Lower lobe of right lung (tissue), 2 donors: ENCODE measurements at regions not wholly inside any gene's neighbourhood (a gene's known extent, or its start where the extent isn't known, plus 50 kb on each side); places are given as distances from the start of the nearest gene placed in this dataset.

Source experiments
- ATAC-seq, 2 donors: fragments of 200-7000 bp; cut with Tn5 transposase; one replicate each; pipeline ENCODE4 v1.9.1; 2020 to 2022; ENCODE audit warnings: mild to moderate bottlenecking in 2 of 2, moderate library complexity in 2 of 2
- DNase-seq: peaks from one replicate; pipeline ENCODE4 v3.0.0-alpha.2; 2020
- H3K27ac ChIP-seq: fragments of 200-600 bp; one replicate; pipeline ENCODE4 v1.8.0; 2022
- H3K27me3 ChIP-seq: fragments of 200-600 bp; one replicate; pipeline ENCODE4 v1.8.0; 2022; ENCODE audit warnings: low read depth
- H3K36me3 ChIP-seq: fragments of 200-600 bp; one replicate; pipeline ENCODE4 v1.8.0; 2022; ENCODE audit warnings: mild to moderate bottlenecking
- H3K4me1 ChIP-seq: fragments of 200-600 bp; one replicate; pipeline ENCODE4 v1.8.0; 2022
- H3K4me3 ChIP-seq: fragments of 200-600 bp; one replicate; pipeline ENCODE4 v1.8.0; 2022; ENCODE audit warnings: mild to moderate bottlenecking
- H3K9me3 ChIP-seq: fragments of 200-600 bp; one replicate; pipeline ENCODE4 v1.8.0; 2022
- intact Hi-C: fragments of 100-400 bp; cut with DNase I; formaldehyde crosslinking; loops from one replicate; pipeline ENCODE4 v1.11.0; 2022
- TF ChIP-seq, protein P1 (sequence below): fragments of 200-600 bp; IDR thresholded peaks from one replicate; pipeline ENCODE4 v1.8.0; 2022; ENCODE audit warnings: antibody characterized with exemption, mild to moderate bottlenecking
- donor health status: DM: no; HTN: yes; CAD: no; lungs with severe emphysema.

DNA sequence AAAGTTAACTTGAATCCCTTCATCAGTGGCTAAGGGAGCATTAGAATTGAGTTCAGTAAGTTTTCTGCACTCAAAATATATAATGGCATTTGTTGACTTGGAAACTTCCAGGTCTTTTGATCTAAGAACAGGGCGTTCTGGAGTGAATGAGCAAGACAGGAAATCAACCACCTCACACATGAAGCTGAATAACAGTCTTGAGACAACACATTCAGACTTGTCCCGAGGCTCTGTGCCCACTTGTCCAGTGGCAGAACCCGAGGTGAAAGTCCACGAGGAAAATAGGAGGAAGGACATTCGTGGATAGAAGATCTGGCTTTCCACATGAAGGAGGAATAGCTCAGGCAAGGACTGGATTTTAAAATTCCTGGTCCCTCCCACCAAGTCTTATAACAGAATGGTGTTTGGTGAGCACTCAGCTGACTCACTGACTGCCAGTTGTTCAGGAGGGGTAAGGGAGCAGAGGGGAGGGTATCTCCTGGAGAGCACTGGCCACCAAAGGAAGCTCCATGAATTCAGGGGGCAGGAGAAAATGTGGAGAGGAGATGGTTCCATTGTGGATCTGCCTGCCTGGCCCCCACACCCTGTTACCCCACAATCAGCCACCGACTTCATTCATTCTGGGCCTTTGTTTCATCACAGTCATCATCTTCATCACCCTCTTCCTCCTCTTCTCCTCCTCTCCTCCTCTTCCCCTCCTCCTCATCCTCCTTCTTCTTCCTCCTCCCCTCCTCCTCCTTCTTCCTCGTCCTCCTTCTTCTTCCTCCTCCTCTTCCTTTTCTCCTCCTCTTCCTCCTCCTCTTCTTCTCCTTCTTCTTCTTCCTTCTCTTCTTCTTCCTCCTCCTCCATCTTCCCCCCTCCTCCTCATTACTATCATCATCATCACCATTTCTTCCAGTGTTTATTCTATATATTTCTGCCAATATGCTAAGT is 620.1 kb downstream of the MED13L start:
- no peak for ATAC-seq
- peaks cover 15% of the 10 kb centered on the region for H3K4me1 ChIP-seq
- intact Hi-C loops = no loop called here
- H3K36me3 ChIP-seq = no peaks in the 10 kb centered on the region
- DNase-seq = no peak
- no peak overlapping the region for H3K27ac ChIP-seq
- no peak overlapping the region for H3K4me3 ChIP-seq
- H3K9me3 ChIP-seq = no peaks in the 10 kb centered on the region
- peaks cover 5% of the 10 kb centered on the region for H3K27me3 ChIP-seq
- TF ChIP-seq, protein P1, sequence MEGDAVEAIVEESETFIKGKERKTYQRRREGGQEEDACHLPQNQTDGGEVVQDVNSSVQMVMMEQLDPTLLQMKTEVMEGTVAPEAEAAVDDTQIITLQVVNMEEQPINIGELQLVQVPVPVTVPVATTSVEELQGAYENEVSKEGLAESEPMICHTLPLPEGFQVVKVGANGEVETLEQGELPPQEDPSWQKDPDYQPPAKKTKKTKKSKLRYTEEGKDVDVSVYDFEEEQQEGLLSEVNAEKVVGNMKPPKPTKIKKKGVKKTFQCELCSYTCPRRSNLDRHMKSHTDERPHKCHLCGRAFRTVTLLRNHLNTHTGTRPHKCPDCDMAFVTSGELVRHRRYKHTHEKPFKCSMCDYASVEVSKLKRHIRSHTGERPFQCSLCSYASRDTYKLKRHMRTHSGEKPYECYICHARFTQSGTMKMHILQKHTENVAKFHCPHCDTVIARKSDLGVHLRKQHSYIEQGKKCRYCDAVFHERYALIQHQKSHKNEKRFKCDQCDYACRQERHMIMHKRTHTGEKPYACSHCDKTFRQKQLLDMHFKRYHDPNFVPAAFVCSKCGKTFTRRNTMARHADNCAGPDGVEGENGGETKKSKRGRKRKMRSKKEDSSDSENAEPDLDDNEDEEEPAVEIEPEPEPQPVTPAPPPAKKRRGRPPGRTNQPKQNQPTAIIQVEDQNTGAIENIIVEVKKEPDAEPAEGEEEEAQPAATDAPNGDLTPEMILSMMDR = no peak

DNA sequence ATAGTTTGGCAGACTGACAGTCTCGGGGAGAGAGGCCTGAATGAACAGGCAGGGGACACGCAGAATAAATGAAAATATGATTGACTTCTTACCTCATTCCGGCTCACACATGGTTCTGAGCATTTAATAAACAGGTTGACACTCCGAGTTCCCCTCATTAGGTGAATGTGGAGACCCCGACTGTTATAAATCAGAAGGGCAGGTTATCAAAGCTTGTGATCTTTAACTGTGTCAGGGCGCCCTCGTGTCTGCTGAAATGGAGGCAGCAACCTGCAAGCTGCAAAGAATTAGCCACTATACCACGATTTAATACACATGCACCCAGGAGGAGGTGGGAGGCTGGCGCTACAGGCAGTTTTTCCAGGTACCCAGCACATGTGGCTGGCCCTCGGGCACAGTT is 627.5 kb downstream of the MED13L start:
- H3K27ac ChIP-seq = no peak overlapping the region
- no peaks in the 10 kb centered on the region for H3K36me3 ChIP-seq
- no peaks in the 10 kb centered on the region for H3K9me3 ChIP-seq
- TF ChIP-seq, protein P1 = no peak
- no peaks in the 10 kb centered on the region for H3K27me3 ChIP-seq
- no peak for ATAC-seq
- intact Hi-C loops = no loop called here
- no peak for DNase-seq
- no peak overlapping the region for H3K4me3 ChIP-seq
- no peaks in the 10 kb centered on the region for H3K4me1 ChIP-seq

DNA sequence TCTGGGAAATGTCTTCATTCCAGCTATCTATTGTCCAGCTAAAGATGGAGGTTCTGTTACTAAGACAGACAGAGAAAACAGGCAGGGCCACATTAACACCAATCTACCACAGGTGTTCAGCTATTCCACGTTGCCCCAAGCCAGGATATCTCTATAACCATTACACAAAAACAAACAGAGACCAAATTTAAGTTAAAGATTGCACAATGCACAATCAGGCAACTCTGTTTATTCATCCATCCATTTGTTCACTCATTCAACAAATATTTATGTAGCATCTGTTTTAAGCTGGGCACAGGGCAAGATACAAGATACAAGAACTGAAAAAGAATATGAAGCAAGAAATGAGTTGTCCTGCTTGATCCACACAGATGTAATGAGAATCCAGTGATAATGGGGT is 629.0 kb downstream of the MED13L start:
- no peaks in the 10 kb centered on the region for H3K9me3 ChIP-seq
- H3K4me1 ChIP-seq = no peaks in the 10 kb centered on the region
- H3K27ac ChIP-seq = no peak overlapping the region
- intact Hi-C loops = no loop called here
- H3K36me3 ChIP-seq = no peaks in the 10 kb centered on the region
- H3K27me3 ChIP-seq = no peaks in the 10 kb centered on the region
- DNase-seq = no peak
- no peak for ATAC-seq
- TF ChIP-seq, protein P1 = no peak
- no peak overlapping the region for H3K4me3 ChIP-seq

DNA sequence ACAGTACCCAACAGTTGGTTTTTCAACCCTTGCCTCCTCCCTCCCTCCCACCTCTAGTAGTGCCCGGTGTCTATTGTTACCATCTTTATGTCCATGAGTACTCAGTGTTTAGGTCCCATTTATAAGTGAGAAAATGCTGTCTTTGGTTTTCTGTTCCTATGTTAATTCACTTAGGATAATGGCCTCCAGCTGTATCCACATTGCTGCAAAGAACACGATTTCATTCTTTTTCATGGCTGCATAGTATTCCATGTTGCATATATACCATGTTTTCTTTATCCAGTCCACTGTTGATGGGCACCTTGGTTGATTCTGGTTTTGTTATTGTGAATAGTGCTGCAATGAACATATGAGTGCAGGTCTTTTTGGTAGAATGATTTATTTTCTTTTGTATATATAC is 631.3 kb downstream of the MED13L start:
- no peaks in the 10 kb centered on the region for H3K27me3 ChIP-seq

DNA sequence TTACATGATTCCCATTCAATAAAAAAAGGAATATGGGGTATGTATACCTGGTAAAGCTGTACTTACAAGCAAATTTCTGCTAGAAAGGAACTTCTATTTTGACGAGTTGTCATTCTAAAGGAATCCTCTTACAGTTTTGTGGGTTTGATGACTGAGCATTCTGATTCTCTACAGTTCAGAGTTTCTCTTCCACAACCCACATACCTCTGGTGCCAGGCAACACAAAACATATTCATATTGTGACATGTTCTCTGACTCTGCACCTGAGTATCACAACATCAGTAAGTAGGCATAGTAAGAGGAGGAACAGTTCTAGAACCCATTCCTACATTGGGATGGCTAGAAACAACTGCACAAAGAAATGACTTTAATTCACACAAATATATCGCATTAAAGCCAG is 636.6 kb downstream of the MED13L start:
- H3K27ac ChIP-seq = no peak overlapping the region
- DNase-seq (no peak), ATAC-seq (no peak)
- H3K4me1 ChIP-seq = no peaks in the 10 kb centered on the region
- TF ChIP-seq, protein P1 = no peak
- H3K4me3 ChIP-seq = no peak overlapping the region
- H3K36me3 ChIP-seq = no peaks in the 10 kb centered on the region
- H3K27me3 ChIP-seq = no peaks in the 10 kb centered on the region
- no peaks in the 10 kb centered on the region for H3K9me3 ChIP-seq
- intact Hi-C loops = no loop called here

More for the DNA sequence above, 631.3 kb downstream of the MED13L start:
- TF ChIP-seq, protein P1 = no peak
- intact Hi-C loops = no loop called here
- DNase-seq = no peak
- no peak overlapping the region for H3K4me3 ChIP-seq
- H3K27ac ChIP-seq = no peak overlapping the region
- no peaks in the 10 kb centered on the region for H3K36me3 ChIP-seq
- ATAC-seq = no peak
- no peaks in the 10 kb centered on the region for H3K9me3 ChIP-seq
- H3K4me1 ChIP-seq = no peaks in the 10 kb centered on the region
